NCI-H526 treated with DMSO at 0.1 percent for 48 hours (cell line): ENCODE measurements at regions not wholly inside any gene's neighbourhood (a gene's known extent, or its start where the extent isn't known, plus 50 kb on each side); places are given as distances from the start of the nearest gene placed in this dataset.

Experiments
- DNase-seq: peaks from one replicate; lab custom pipeline; 2025; lab: John Stamatoyannopoulos, UW

- no peak for DNase-seq
Measured at GRCh38 chr4:10898072-10898471, 213.5 kb upstream of the CLNK start.

GRCh38 chr4:10897076-10897475 is 212.5 kb upstream of the CLNK start:
- DNase-seq, result no peak

GRCh38 chr4:10893395-10893794 is 208.8 kb upstream of the CLNK start:
- peak; percentile 43 for DNase-seq

GRCh38 chr4:10891866-10892265 is 207.3 kb upstream of the CLNK start:
- DNase-seq, result no peak

- no peak for DNase-seq
Measured at GRCh38 chr4:10889819-10890218, 205.3 kb upstream of the CLNK start.

- DNase-seq, result no peak
Measured at GRCh38 chr4:10879411-10880110, 195.0 kb upstream of the CLNK start.

GRCh38 chr4:10878861-10879260 is 194.3 kb upstream of the CLNK start:
- no peak for DNase-seq

- no peak for DNase-seq
Measured at GRCh38 chr4:10877076-10877475, 192.5 kb upstream of the CLNK start.

- DNase-seq, result no peak
Measured at GRCh38 chr4:10875144-10875799, 190.7 kb upstream of the CLNK start.

GRCh38 chr4:10873809-10874208 is 189.2 kb upstream of the CLNK start:
- DNase-seq, result no peak

- DNase-seq, result no peak
Measured at GRCh38 chr4:10872833-10873517, 188.4 kb upstream of the CLNK start.

GRCh38 chr4:10866666-10867065 is 182.1 kb upstream of the CLNK start:
- no peak for DNase-seq

GRCh38 chr4:10861036-10861435 is 176.5 kb upstream of the CLNK start:
- DNase-seq, result no peak

- no peak for DNase-seq
Measured at GRCh38 chr4:10856271-10856782, 171.8 kb upstream of the CLNK start.

- no peak for DNase-seq
Measured at GRCh38 chr4:10853196-10853595, 168.6 kb upstream of the CLNK start.

GRCh38 chr4:10841697-10842096 is 157.1 kb upstream of the CLNK start:
- no peak for DNase-seq

- DNase-seq, result no peak
Measured at GRCh38 chr4:10837151-10837550, 152.6 kb upstream of the CLNK start.

GRCh38 chr4:10832806-10833628 is 148.4 kb upstream of the CLNK start:
- no peak for DNase-seq

GRCh38 chr4:10831727-10832408 is 147.3 kb upstream of the CLNK start:
- DNase-seq, result no peak

- DNase-seq, result peak; percentile 26
Measured at GRCh38 chr4:10828918-10829538, 144.5 kb upstream of the CLNK start.

GRCh38 chr4:10821826-10822225 is 137.3 kb upstream of the CLNK start:
- DNase-seq, result no peak
